SH-SY5Y (cell line): ENCODE measurements at regions not wholly inside any gene's neighbourhood (a gene's known extent, or its start where the extent isn't known, plus 50 kb on each side); places are given as distances from the start of the nearest gene placed in this dataset.

Experiments
- GATA2 ChIP-seq: IDR thresholded peaks from 2 replicates; pipeline ENCODE4 v1.6.1; 2011; ENCODE audit warnings: mild to moderate bottlenecking, low read depth, low read length
- GATA3 ChIP-seq: IDR thresholded peaks from 2 replicates; pipeline ENCODE4 v1.6.1; 2011; ENCODE audit warnings: low read depth, mild to moderate bottlenecking, low read length, moderate library complexity

DNA sequence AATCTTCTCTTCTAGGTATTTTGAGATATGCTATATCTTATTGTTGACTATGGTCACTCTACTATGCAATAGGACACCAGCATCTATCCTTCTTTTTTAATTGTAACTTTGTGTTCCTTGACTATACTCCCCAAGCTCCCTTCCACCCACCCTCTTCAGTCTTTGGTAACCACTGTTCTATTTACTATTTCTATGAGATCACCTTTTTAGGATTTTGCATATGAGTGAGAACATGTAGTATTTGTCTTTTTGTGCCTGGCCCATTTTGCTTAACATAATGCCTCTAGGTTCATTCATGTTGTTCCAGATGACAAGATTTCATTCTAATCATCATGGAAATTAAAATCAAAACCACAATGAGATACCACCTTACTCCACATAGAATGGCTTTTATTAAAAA lies 63.3 kb upstream of the BANK1 start:
- TF ChIP-seq GATA3 (no peak), GATA2 (no peak)
